Medulla oblongata (tissue), 1 donor: ENCODE measurements at regions not wholly inside any gene's neighbourhood (a gene's known extent, or its start where the extent isn't known, plus 50 kb on each side); places are given as distances from the start of the nearest gene placed in this dataset.

Experiments
- DNase-seq: peaks from one replicate; pipeline ENCODE4 v3.0.0-alpha.2; 2015; ENCODE audit errors: extremely low spot score

DNA sequence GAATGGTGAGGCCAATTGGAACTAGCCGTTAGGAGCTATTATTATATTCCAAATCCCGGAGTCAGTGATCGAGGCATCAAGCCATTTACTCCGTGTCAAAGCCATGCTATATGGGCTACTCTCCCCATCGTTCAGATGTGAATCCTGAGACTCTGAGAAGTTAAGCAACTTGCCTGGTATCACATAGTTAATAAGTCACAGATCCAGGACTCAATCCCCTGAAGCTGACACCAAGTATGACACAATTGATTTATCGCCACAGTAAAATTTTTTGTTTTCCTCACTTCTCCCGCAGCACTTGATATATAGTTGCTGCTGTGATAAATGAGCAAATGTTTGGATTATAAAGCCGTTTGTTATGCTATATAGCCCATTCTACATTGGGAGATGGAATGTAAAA, 50.8 kb upstream of the TSHZ2 start:
- no peak for DNase-seq

DNA sequence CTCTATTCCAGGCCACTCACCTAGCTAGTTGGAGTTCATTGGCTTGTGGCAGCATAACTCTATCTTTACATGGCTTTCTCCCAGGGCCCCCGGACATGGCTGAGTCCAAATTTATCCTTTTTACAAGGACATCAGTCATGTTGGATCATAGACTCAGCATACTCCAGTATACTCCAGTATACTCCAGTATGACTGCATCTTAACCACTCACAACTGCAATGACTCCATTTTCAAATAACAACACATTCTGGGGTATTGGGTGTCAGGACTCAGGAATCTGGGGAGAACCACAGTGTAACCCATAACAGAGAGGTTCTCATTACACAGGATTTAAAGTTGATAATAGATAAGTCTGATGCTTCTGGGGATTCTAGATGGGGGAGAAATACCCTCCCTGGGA, 53.8 kb upstream of the TSHZ2 start:
- DNase-seq: no peak

DNA sequence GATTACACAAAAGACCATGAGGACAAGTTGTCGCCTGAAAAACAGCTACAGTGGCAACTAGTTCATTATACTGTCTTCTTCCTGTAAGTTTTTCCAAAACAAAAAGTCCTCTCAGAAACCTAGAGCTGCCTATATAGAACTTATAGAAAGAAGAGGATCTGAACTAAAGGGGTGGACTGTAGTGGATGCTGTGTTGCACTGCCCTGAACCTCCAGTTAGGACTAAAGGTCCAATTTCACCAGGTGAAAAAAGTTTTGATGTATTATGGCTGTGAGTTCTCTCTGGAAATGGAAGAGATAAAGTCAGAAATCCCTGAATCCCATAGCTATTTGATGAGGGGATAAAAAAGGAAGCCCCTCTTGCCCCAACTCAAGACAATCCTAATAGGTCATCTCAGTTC, 56.6 kb upstream of the TSHZ2 start:
- DNase-seq: no peak

DNA sequence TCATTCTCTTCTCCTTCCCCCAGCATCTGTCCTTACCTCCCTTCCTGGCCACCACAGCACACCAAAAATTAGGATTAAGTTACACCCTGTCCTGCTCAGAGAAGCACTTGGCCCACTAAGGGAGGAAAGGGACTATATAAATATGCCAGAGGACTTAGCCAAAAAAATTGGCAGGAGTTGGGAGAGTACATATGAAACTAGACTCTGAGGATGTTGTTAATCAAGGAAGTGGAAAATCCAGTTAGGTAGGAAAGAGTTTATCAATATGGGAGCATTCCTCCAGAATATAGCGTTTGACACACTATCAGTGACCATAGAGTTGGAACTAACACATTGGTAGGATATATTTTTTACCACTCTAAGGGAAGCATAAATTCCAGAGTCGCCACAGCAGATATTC, 57.3 kb upstream of the TSHZ2 start:
- DNase-seq: no peak

DNA sequence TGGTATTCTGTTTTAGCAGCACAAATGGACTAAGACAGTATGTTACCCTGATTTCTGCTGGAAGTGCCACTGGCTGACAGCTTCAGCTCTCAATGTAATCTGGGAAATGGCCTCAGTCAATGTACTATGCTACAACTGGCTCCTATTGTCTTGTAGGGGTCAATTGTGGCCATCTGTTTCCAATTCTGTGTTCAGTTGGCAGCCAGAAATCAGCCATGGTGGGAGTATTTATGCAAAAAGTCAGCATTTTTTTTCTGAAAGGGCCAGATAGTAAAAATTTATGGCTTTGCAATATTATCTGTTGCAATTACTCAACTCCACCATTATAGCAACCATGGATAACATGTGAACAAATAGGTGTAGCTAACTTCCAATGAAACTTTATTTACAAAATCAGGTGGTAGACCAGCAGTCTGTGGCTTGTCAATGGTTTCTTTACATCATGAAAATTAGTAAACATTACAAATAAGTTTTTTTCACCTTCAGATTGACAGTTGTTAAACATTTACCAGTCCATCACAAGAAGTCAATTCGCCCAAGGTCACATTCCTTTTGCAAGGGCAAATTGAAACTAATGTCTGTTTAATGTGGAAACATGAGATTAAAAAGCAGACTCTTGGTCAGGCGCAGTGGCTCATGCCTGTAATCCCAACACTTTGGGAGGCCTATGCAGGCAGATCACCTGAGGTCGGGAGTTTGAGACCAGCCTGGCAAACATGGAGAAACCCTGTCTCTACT, 58.3 kb upstream of the TSHZ2 start:
- DNase-seq: no peak

DNA sequence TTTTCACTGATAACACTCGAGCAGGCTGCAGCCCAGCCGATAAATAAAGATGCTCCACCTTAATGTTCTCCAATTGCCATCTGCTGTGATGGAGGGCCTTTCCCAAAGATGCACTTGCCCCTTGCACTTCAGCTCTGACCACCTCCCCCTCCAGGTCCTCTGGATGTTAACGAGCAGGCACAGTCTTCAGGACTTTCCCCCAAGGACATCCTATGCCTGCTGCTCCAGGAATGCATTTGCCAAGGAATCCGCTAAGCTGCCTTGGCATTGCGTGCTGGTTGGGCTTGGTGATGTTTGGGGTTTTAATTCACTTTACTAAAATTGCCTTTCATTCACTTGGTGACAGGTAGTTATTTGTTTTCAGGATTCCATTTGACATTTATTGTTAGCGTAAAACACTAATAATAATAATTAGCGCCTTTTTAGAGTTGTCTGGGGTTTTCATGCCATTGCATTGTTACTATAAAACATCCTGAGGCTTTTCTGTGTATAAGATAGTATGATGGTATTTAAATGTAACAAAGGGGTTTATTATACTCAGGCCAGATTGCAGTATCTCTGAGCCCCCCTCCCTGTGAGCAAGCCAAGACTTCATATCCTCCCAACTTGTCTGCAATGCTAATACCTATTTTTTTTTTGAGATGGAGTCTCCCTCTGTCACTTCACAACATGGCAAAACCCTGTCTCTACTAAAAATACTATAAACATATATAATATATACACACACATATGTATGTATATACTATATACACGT, 66.7 kb upstream of the TSHZ2 start:
- DNase-seq: no peak

DNA sequence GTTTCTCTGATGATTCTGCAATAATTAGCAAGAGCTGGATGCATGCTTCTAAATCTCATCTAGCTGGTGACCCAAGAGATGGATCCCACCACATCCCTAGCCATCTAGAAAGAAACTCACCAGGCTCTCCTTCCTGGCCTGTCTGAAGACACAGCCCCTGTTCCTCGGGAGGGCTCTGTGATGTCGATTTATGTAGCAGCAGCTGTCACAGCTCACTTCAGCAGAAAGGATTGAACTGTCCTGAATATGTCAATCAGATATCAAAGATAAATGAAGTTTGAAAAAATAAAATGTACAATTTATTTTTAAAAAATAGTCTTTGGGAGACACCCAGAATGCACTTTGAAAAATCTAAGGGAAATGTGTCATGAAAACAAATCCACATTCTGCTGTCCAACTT, 67.3 kb upstream of the TSHZ2 start:
- no peak for DNase-seq

DNA sequence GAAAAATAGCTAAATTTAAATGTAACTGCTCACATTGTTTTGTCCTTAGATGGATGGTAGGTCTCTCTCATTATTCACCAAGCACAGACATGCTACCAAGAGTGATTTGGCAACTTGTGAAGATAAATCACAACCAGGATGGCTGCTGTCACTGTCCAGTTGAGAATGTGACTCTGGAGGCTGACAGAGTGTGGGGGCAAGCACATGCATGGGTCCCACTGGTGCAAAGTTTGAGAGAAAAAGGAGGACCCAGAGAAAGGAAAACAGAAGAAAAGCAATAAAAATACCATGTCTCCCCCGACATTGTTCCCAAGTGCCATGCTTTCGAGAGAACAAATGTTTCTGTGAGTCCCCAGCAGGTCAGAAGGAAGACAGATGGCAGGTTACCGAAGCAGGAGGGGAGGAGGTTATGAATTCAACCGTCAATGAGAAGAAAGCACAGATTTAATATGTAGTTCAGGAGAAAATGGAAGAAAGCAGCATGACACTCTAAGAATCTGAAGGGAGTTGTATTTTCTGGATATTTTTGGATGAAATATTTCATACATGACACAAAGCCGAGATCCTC, 73.0 kb upstream of the TSHZ2 start:
- no peak for DNase-seq

DNA sequence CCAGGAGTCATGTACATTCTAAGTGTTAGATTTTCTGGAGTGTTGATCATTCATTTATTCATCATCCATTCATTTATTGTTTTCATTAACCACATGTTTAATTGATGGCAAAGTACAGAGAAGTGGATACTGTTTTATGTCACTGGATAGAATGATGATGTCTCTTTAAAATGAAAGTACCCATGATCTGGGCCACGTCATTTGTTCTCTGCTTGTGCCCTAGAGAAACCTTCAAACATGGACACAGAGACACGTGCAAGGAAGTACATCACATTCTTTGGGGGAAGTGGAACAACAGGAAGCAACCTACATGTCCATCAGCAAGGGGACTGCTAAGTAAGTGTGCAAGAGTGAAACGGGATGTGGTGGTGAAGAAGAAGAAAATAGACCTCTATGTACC, 75.8 kb upstream of the TSHZ2 start:
- DNase-seq: no peak

DNA sequence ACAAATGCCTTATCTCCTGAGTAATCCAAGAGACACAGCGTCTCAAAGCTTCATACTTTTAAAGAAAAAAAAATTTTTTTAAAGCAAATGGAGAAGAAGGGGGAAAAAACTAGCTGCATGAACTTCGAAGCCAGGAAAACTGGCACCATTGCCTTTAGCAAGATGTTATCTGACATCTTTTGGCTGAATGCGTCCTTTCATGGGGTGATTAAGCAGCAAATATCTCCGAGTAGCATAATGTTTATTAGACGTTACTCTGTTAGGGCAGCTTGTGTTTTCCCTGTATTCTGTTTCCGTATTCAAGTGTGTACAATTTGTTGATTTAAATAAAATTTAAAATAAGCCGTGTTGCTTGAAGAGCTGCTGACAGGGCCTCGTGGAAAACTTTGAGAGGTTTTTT, 76.5 kb upstream of the TSHZ2 start:
- no peak for DNase-seq

DNA sequence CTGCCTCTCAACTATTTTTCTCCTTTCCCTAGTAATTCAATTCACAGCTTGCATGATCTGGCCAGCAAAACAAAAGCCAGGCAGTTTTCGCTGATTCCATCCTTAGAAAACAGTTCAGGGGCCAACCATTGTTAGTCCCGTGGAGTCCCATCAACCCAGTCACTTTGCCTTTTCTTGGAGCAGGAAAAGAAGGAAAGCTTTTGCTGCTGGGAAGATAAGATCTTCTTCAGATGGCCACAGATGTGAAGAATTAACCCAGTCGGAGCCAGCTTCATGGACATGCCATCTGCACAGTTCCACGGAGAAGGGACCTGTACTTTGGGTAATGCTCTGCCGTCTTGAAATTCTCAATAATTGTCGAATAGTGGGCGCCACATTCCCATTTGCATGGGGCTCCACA, 76.9 kb upstream of the TSHZ2 start:
- DNase-seq: no peak

DNA sequence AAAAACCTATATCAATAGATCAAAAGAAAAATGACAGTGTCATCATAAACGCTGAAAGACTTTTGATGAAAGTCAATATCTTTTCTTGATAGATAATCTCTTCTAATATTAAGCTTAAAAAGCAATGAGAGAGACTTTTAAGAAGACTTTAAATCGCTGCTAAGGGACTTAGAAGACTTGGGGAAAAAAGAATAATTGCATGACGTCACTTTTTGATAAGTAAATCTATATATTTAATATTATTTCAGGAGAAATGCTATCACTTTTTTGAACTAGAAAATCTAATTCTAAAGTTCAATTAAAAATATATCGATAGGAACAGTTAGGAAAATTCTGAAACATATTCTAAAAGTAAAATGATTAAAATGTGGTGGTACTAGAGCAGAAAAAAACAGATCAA, 78.7 kb upstream of the TSHZ2 start:
- no peak for DNase-seq

DNA sequence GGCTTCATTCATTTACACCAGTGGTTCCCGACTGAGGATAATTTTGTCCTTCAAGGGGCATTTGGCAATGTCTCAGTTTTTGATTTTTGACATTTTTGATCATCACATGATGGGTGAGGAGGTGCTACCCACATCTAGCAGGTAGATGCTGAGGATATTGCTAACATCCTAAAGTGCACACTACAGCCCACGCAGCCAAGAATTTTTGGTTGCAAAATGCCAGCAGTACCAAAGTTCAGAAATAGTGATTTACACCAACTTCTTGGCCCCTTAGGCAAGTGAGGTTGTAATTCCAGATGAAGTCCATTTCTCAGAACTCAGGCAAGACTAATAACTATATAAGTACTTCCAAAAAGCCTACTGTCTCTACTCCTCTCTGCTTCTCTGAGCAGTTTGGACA, 80.1 kb upstream of the TSHZ2 start:
- DNase-seq: no peak

DNA sequence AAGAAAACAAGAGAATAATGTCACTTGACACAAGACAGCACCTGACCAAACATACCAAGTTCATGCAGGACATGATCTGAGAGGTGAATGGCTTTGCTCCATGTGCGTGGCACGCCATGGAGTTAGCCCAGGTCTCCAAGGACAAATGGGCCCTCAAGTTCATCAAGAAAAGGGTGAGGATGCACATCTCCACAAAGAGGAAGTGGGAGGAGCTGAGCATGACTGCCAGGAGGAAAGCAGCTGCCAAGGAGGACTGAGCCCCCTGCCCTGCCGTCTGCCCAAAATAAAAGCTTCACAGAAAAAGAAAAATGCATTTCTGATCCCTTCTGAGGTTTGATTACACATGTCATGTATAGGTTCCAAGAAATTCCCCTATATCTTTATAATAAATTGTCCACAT, 82.0 kb upstream of the TSHZ2 start:
- DNase-seq: no peak

DNA sequence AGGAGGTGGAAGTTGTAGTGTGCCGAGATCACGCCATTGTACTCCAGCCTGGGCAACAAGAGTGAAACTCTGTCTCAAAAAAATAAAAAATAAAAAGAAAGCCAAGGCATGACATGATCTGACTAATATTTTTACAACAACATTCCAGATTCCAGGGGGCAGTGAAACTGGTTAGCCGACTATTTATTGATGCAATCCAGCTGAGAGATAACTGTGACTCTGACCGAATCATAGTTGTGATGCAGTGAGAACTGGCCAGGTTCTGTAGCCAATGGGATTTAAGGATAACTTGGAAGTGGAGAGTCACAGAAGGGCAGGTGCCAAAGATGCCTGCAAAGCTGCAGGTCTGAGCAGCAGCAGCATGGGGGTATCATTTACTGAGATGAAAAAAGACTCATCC, 82.9 kb upstream of the TSHZ2 start:
- DNase-seq: no peak

DNA sequence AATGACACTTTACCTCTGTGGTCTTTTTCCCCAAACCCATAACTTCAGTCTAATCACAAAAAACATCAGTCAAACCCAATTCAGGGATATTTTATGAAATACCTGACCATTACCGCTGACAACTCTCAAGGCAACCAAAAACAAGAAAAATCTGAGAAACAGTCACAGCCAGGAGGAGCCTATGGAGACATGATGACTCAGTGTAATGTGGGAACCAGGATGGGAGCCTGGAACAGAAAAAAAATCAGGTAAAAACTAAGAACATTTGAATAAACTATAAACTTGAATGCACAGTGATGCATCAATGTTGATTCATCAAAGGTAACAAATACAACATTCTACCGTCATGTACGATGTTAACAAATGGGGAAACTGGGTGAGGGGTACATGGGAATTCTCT, 84.1 kb upstream of the TSHZ2 start:
- no peak for DNase-seq

DNA sequence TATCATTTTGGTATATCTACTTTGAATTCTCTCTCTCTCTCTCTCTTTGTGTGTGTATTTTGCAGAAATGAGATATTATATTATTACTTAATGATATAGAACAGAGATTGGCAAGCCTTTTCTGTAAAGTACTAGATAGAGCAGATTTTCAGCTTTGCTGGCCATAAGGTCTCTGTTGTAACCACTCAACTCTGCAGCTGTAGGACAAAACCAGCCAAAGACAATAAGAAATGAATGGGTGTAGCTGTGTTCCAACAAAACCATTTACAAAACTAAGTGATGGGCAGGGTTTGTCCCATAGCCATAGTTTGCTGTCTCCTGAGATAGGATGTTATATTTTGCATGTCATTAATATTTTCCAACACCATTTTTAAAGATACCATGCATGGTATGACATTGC, 91.2 kb upstream of the TSHZ2 start:
- no peak for DNase-seq

DNA sequence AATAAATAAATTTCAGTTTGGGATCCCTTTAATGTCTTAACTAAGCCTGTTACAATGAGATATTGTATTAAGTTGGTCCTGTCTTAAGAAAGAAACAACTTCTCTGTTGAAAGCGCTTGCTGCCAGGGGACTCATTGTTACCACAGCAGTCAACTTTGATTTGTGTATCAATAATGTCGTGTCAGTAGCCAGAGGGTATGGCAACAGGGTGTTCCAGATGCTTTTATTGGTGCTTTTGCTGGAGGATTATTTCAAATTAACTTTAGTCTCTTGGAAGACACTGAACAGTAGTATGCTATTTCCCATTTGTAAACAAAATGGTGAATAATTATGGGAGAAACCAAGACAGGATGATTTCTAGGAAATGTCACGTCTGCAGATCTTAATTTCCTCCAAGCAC, 91.9 kb upstream of the TSHZ2 start:
- DNase-seq: no peak

DNA sequence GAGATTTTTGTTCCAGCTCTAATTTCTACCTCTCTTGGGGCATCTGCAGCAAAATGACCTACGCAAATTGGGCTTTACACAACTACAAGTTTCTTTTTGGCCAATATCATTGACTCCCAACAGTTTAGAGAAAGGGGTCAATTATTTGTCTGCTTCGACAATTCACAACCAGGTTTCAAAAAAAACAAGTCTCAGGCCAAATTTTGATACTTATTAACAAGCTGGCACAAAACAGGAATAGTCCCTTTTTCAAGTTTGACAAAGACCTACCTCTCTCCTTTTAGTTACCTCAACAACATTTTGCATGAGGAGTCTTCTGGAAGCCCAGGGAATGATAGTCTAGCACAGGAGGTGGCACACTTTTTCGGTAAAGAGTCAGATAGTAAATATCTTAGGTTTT, 97.9 kb upstream of the TSHZ2 start:
- DNase-seq: no peak

DNA sequence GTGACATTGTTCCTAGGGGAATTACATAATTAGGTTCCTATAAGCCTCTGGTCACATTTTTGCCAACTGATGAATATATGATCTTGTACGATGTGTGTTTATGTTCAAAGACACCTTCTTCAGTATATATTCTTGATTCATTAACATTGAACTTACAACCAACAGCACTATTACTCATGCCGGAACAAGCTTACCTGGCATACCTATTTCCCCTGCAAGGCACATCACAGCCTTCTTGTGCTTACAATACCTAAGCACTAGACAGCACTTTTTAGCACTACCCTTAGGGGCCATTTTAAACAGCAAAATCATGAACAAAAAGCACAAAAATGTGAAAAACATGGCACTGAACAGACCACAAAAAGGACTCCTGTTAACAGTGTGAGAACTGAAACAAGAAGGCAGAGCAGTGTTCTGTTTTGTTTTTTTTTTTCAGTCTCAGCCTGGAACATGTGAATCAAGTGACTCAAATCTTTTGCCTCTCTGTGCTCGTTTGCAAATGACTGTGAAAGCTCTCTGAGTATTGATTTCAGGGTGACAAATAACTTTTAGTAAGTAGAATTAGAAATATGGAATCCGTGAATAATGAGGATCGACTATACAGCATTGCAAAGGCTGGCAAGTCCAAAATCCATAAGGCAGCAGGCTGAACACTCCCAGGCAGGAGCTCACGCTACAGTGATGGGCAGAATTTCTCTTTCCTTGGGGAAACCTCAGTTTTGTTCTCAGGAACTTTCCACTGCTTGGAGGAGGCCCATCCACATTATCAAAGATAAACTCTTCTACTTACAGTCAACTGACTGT, 102.3 kb upstream of the TSHZ2 start:
- DNase-seq: no peak

DNA sequence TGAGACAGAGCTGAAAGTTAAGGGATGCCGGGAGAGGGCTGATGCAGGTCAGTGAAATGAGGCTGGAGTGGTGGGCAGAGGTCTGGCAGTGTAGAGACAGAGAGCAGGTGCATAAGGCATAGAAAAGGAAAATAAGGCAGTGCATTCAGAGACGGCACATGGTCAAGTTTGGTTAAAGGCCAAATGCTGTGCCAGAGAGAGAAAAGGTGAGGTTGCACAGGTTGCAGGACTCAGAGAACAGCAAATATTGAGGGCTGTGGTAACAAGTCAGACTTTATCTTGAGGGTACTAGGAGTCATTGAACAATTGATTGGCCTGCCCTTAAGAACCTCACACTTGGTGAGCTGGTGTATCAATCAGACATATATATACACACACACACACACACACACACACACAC, 102.9 kb upstream of the TSHZ2 start:
- no peak for DNase-seq

DNA sequence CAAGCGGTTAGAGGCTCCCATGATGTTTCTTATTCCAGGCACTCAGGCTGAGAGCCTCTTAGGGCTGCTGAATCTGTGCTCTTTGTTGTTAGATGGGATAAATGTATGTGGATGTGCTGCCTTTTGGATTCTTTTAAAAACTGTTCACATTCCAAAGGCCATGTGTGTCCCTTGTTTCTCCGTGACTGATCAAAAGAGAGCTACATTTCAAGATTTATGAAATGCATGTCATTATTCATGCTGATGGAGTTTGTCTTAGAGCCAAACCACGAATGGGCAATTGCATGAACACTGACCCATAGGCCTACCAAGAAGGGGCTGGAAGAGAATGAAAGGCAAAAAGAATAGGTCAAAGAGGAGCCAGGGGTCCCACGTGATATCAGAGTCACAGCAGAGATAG, 104.9 kb upstream of the TSHZ2 start:
- DNase-seq: no peak
